HepG2 (cell line): ENCODE measurements at regions not wholly inside any gene's neighbourhood (a gene's known extent, or its start where the extent isn't known, plus 50 kb on each side); places are given as distances from the start of the nearest gene placed in this dataset.

Experiments
- ATAC-seq: fragments of 200-7000 bp; cut with Tn5 transposase; 3 replicates; pipeline ENCODE4 v1.9.1; 2020; ENCODE audit warnings: mild to moderate bottlenecking, moderate library complexity
- BruUV-seq: library from RNA; stranded (reverse); fragments of 400-500 nt; replicated peaks from 2 replicates; lab custom pipeline; 2021; lab: Mats Ljungman, UMichigan
- CTCF ChIA-PET: fragments of 300-600 bp; formaldehyde crosslinking; extraction: SDS; loops from one replicate; lab custom pipeline; 2021; ENCODE audit warnings: low total read pairs, inconsistent platforms, low intra/inter-chr PET ratio; lab: Yijun Ruan, JAX
- POLR2A ChIA-PET: fragments of 350-600 bp; sonication (Branson Sonifier 250); formaldehyde crosslinking; loops from one replicate; lab custom pipeline; 2020; ENCODE audit warnings: antibody characterized with exemption, inconsistent platforms; lab: Yijun Ruan, JAX
- DNase-seq: peaks from one replicate; pipeline ENCODE4 v3.0.0-alpha.2; 2015; ENCODE audit warnings: low spot score
- FAIRE-seq: peaks from 3 replicates; lab custom pipeline; 2011; peaks lifted over from hg19 to GRCh38; lab: Jason Lieb, UNC
- H2AFZ ChIP-seq: one replicate; pipeline ENCODE4 v1.6.1; 2011; ENCODE audit warnings: low read length, inconsistent platforms
- H3K27ac ChIP-seq: fragments of 300-600 bp; 3 replicates; pipeline ENCODE4 v1.8.0; 2011; ENCODE audit warnings: mixed run types, mild to moderate bottlenecking, mixed read lengths, low read length, inconsistent platforms; ENCODE audit not compliant: insufficient read depth; ENCODE audit errors: extremely low read length
- H3K27me3 ChIP-seq, 2 experiments: fragments of 200-600 bp in 1 of 2; 2 replicates in 1 of 2; 3 replicates in 1 of 2; pipeline versions ENCODE4 v1.6.0 to v1.8.0; 2011; ENCODE audit warnings: low read length in 2 of 2, mild to moderate bottlenecking in 2 of 2, moderate library complexity in 2 of 2, inconsistent platforms in 1 of 2; ENCODE audit not compliant: insufficient read depth in 2 of 2, control insufficient read depth in 1 of 2
- H3K36me3 ChIP-seq, 2 experiments: fragments of 200-600 bp in 1 of 2; replicated peaks in 1 of 2; 2 replicates in 1 of 2; 3 replicates in 1 of 2; pipeline versions ENCODE4 v1.5.1 to v1.8.0; 2011; ENCODE audit warnings: low read length in 2 of 2, inconsistent platforms in 1 of 2; ENCODE audit not compliant: insufficient read depth in 2 of 2, control insufficient read depth in 1 of 2
- H3K4me1 ChIP-seq: 2 replicates; pipeline ENCODE4 v1.5.1; 2012; ENCODE audit warnings: low read length, inconsistent platforms; ENCODE audit not compliant: insufficient read depth
- H3K4me2 ChIP-seq: 2 replicates; pipeline ENCODE4 v1.6.0; 2011; ENCODE audit warnings: low read depth, low read length, inconsistent platforms
- H3K4me3 ChIP-seq, 3 experiments: fragments of 200-600 bp in 1 of 3; sonication (generic), shearing (Covaris generic) in 1 of 3; replicated peaks in 1 of 3; 2 replicates each; pipeline ENCODE4 v1.5.1; 2011 to 2016; ENCODE audit warnings: low read length in 3 of 3, inconsistent platforms in 2 of 3, low read depth in 2 of 3, mild to moderate bottlenecking in 2 of 3, control low read depth in 1 of 3, mixed read lengths in 1 of 3; ENCODE audit not compliant: insufficient read depth in 1 of 3
- H3K79me2 ChIP-seq: one replicate; pipeline ENCODE4 v1.6.1; 2011; ENCODE audit warnings: low read length, inconsistent platforms; ENCODE audit not compliant: insufficient read depth
- H3K9ac ChIP-seq: 2 replicates; pipeline ENCODE4 v1.6.0; 2011; ENCODE audit warnings: mild to moderate bottlenecking, low read depth, low read length, inconsistent platforms; ENCODE audit not compliant: insufficient read depth
- H3K9me3 ChIP-seq: 2 replicates; pipeline ENCODE4 v1.5.1; 2012; ENCODE audit warnings: mild to moderate bottlenecking, low read length
- H4K20me1 ChIP-seq: 2 replicates; pipeline ENCODE4 v1.6.0; 2011; ENCODE audit warnings: inconsistent platforms, mild to moderate bottlenecking, low read length, moderate library complexity; ENCODE audit not compliant: insufficient read depth
- AKAP8 ChIP-seq: sonication (generic); formaldehyde crosslinking; IDR thresholded peaks from 2 replicates; pipeline ENCODE4 v1.5.1; 2020; ENCODE audit warnings: mild to moderate bottlenecking, missing genetic modification reagents
- ARNTL ChIP-seq: sonication (generic); formaldehyde crosslinking; IDR thresholded peaks from 2 replicates; pipeline ENCODE4 v1.4.0; 2020; ENCODE audit warnings: mild to moderate bottlenecking, missing genetic modification reagents
- BRCA1 ChIP-seq: sonication (generic); formaldehyde crosslinking; IDR thresholded peaks from 2 replicates; pipeline ENCODE4 v1.4.0; 2020; ENCODE audit warnings: missing genetic modification reagents
- DNMT3B ChIP-seq: conservative IDR thresholded peaks from 2 replicates; pipeline ENCODE4 v1.6.1; 2016; ENCODE audit warnings: missing biosample characterization, control low read depth
- GABPB1 ChIP-seq: IDR thresholded peaks from 2 replicates; pipeline ENCODE4 v1.6.1; 2016; ENCODE audit warnings: mild to moderate bottlenecking, missing genetic modification reagents, moderate library complexity, missing compliant biosample characterization
- GPBP1L1 ChIP-seq: sonication (generic); formaldehyde crosslinking; IDR thresholded peaks from 2 replicates; pipeline ENCODE4 v1.5.0; 2020; ENCODE audit warnings: mild to moderate bottlenecking, missing genetic modification reagents
- IKZF1 ChIP-seq: fragments of 450-650 bp; IDR thresholded peaks from 2 replicates; pipeline ENCODE4 v1.7.1; 2016
- MEIS2 ChIP-seq: sonication (generic); formaldehyde crosslinking; IDR thresholded peaks from 2 replicates; pipeline ENCODE4 v1.9.0; 2021; ENCODE audit warnings: mild to moderate bottlenecking, missing genetic modification reagents
- MLLT10 ChIP-seq: sonication (generic); formaldehyde crosslinking; IDR thresholded peaks from 2 replicates; pipeline ENCODE4 v1.4.0; 2020; ENCODE audit warnings: missing genetic modification reagents
- NR3C1 ChIP-seq: sonication (generic); formaldehyde crosslinking; IDR thresholded peaks from 2 replicates; pipeline ENCODE4 v1.4.0; 2020; ENCODE audit warnings: missing genetic modification reagents
- SNAPC2 ChIP-seq: sonication (generic); formaldehyde crosslinking; IDR thresholded peaks from 2 replicates; pipeline ENCODE4 v1.8.1; 2022; ENCODE audit warnings: mild to moderate bottlenecking, missing genetic modification reagents
- ZNF232 ChIP-seq: sonication (generic); formaldehyde crosslinking; IDR thresholded peaks from 2 replicates; pipeline ENCODE4 v1.4.0; 2020; ENCODE audit warnings: missing genetic modification reagents, borderline replicate concordance
- WGBS: methylation state at CpG from one replicate; pipeline ENCODE4 v1.1.6; 2017; ENCODE audit warnings: low lambda C conversion rate; 5-methylcytosine and 5-hydroxymethylcytosine counted together
- in situ Hi-C: cut with HindIII; loops from 2 replicates; pipeline ENCODE4 v1.10.0; 2017; ENCODE audit warnings: low pct_unique_long_range_greater_than_20kb; ENCODE audit not compliant: extremely low pct_ligation_motif_present
- intact Hi-C: fragments of 100-400 bp; cut with micrococcal nuclease; formaldehyde crosslinking; loops from one replicate; pipeline ENCODE4 v1.10.0; 2022; ENCODE audit not compliant: unreplicated experiment
- TF ChIP-seq, protein P1 (sequence below): sonication (generic); formaldehyde crosslinking; conservative IDR thresholded peaks from 2 replicates; pipeline ENCODE4 v1.4.0; 2020; ENCODE audit warnings: missing genetic modification reagents
- TF ChIP-seq, protein P2 (sequence below): sonication (generic); formaldehyde crosslinking; IDR thresholded peaks from 2 replicates; pipeline ENCODE4 v1.5.1; 2020; ENCODE audit warnings: mild to moderate bottlenecking, missing genetic modification reagents, borderline replicate concordance

DNA sequence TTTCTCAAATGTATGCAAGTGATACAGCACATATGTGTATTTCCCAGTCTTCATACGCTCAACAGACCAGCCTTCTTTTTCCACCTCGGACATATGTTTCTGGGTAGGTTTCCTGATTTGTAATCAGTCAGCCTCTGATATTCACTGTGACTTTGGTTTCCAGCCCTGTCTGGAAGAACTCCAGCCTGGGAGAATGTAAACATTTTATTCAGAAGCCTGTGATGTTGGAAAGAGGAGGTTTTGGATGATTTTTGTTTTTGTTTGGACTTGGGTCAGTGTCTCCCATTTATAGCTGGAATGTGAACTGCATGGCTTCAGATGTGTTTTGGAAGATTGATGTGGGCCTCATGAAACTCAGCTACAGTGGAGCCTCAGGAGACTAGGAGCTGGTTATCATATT lies 172.2 kb upstream of the CENPW start:
- Histone ChIP-seq H2AFZ (no peak overlapping the region), H4K20me1 (no peaks in the 10 kb centered on the region), H3K9ac (no peak overlapping the region), H3K36me3 (no peaks in the 10 kb centered on the region), H3K4me1 (no peaks in the 10 kb centered on the region), H3K9me3 (no peaks in the 10 kb centered on the region), H3K79me2 (no peaks in the 10 kb centered on the region), H3K4me2 (no peak overlapping the region), H3K27ac (no peak overlapping the region), H3K27me3 (no peaks in the 10 kb centered on the region), H3K4me3 (no peak overlapping the region)
- BruUV-seq = no TSS peak
- WGBS = 94% methylated on average over 2 of the region's 2 CpGs
- DNase-seq (no peak), ATAC-seq (no peak), FAIRE-seq (no peak)
- CTCF ChIA-PET = no interaction called here
- in situ Hi-C loops (no loop called here), intact Hi-C loops (no loop called here)
- TF ChIP-seq IKZF1 = no peak
- TF ChIP-seq DNMT3B (CRISPR knock-in tag) = no peak
- no peak for TF ChIP-seq GPBP1L1 (CRISPR knock-in tag)
- TF ChIP-seq GABPB1 (CRISPR knock-in tag) = no peak
- TF ChIP-seq SNAPC2 (CRISPR knock-in tag) = no peak
- TF ChIP-seq AKAP8 (CRISPR knock-in tag) = no peak
- no peak for TF ChIP-seq ZNF232 (CRISPR knock-in tag)
- TF ChIP-seq NR3C1 (CRISPR knock-in tag) = no peak
- no peak for TF ChIP-seq MLLT10 (CRISPR knock-in tag)
- POLR2A ChIA-PET = no interaction called here

DNA sequence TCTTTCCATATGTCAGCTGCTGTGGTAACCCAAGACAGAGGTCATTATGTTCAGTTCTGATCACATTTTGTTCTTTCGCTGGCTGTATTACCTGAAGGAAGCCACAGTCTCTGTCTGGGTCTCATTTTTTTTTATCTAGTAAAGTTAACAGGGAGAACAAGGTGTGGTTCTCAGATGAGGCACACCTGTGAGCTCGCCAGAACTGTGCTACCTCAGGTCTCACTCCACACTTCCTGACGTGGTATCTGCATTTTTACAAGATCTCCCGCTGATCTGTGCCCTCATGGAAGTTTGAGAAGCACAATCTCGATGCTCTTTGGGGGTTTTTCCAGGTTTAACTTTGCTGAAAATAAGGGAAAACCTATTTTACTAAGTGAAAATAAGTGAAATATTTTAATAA lies 169.5 kb upstream of the CENPW start:
- FAIRE-seq = no peak
- no peak for DNase-seq
- intact Hi-C loops = loop anchor here (2.0 kb wide), 1 partner anchor 174 kb away; no protein-coding TSS in a partner anchor
- Histone ChIP-seq H3K9ac (no peak overlapping the region), H3K4me2 (no peak overlapping the region), H3K79me2 (no peaks in the 10 kb centered on the region), H2AFZ (no peak overlapping the region), H3K9me3 (no peaks in the 10 kb centered on the region), H3K4me1 (no peaks in the 10 kb centered on the region), H3K27ac (no peak overlapping the region), H3K4me3 (no peak overlapping the region), H3K36me3 (peaks cover 4% of the 10 kb centered on the region in 2 experiments; a peak in 4 of 5 replicates), H3K27me3 (no peaks in the 10 kb centered on the region), H4K20me1 (no peaks in the 10 kb centered on the region)
- no TSS peak for BruUV-seq
- CTCF ChIA-PET = interaction anchor here (1.9 kb wide), 1 partner anchor 137 kb away, joined by 13 read pairs; no protein-coding TSS in a partner anchor
- 73% methylated on average over 5 of the region's 5 CpGs for WGBS
- no peak for ATAC-seq
- in situ Hi-C loops = loop anchor here (10.0 kb wide), 1 partner anchor 484 kb away; no protein-coding TSS in a partner anchor
- POLR2A ChIA-PET = no interaction called here
- TF ChIP-seq MEIS2 (CRISPR knock-in tag) = no peak
- TF ChIP-seq AKAP8 (CRISPR knock-in tag) = no peak
- TF ChIP-seq BRCA1 = no peak
- TF ChIP-seq, protein P1, sequence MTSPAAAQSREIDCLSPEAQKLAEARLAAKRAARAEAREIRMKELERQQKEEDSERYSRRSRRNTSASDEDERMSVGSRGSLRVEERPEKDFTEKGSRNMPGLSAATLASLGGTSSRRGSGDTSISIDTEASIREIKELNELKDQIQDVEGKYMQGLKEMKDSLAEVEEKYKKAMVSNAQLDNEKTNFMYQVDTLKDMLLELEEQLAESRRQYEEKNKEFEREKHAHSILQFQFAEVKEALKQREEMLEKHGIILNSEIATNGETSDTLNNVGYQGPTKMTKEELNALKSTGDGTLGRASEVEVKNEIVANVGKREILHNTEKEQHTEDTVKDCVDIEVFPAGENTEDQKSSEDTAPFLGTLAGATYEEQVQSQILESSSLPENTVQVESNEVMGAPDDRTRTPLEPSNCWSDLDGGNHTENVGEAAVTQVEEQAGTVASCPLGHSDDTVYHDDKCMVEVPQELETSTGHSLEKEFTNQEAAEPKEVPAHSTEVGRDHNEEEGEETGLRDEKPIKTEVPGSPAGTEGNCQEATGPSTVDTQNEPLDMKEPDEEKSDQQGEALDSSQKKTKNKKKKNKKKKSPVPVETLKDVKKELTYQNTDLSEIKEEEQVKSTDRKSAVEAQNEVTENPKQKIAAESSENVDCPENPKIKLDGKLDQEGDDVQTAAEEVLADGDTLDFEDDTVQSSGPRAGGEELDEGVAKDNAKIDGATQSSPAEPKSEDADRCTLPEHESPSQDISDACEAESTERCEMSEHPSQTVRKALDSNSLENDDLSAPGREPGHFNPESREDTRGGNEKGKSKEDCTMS = no peak
- TF ChIP-seq, protein P2, sequence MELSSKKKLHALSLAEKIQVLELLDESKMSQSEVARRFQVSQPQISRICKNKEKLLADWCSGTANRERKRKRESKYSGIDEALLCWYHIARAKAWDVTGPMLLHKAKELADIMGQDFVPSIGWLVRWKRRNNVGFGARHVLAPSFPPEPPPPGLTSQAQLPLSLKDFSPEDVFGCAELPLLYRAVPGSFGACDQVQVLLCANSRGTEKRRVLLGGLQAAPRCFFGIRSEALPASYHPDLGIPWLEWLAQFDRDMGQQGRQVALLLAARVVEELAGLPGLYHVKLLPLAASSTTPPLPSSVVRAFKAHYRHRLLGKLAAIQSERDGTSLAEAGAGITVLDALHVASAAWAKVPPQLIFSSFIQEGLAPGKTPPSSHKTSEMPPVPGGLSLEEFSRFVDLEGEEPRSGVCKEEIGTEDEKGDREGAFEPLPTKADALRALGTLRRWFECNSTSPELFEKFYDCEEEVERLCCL (CRISPR knock-in tag) = no peak
- TF ChIP-seq ARNTL (CRISPR knock-in tag) = no peak
